ENCODE measurements at regions not wholly inside any gene's neighbourhood (a gene's known extent, or its start where the extent isn't known, plus 50 kb on each side); places are given as distances from the start of the nearest gene placed in this dataset.

- DNase-seq (ENCODE audit: low spot score), result no peak
Measured at GRCh38 chr6:43922426-43923375, 152.7 kb downstream of the VEGFA start.

GRCh38 chr6:43921548-43922425, 151.8 kb downstream of the VEGFA start:
- DNase-seq (ENCODE audit: low spot score), result no peak

GRCh38 chr6:43921039-43921438, 151.0 kb downstream of the VEGFA start:
- DNase-seq (ENCODE audit: low spot score), result no peak

GRCh38 chr6:43919774-43920173, 149.8 kb downstream of the VEGFA start:
- DNase-seq (ENCODE audit: low spot score), result no peak

GRCh38 chr6:43917878-43918382, 147.9 kb downstream of the VEGFA start:
- no peak for DNase-seq (ENCODE audit: low spot score)

GRCh38 chr6:43916924-43917877, 147.2 kb downstream of the VEGFA start:
- DNase-seq (ENCODE audit: low spot score), result peak; percentile 46

GRCh38 chr6:43915986-43916923, 146.2 kb downstream of the VEGFA start:
- DNase-seq (ENCODE audit: low spot score), result no peak

- DNase-seq (ENCODE audit: low spot score), result no peak
Measured at GRCh38 chr6:43915208-43915869, 145.3 kb downstream of the VEGFA start.

- no peak for DNase-seq (ENCODE audit: low spot score)
Measured at GRCh38 chr6:43914272-43915147, 144.5 kb downstream of the VEGFA start.

GRCh38 chr6:43913375-43914271, 143.6 kb downstream of the VEGFA start:
- no peak for DNase-seq (ENCODE audit: low spot score)

GRCh38 chr6:43912598-43913371, 142.8 kb downstream of the VEGFA start:
- no peak for DNase-seq (ENCODE audit: low spot score)

- no peak for DNase-seq (ENCODE audit: low spot score)
Measured at GRCh38 chr6:43912116-43912577, 142.1 kb downstream of the VEGFA start.

- DNase-seq (ENCODE audit: low spot score), result no peak
Measured at GRCh38 chr6:43911354-43912115, 141.5 kb downstream of the VEGFA start.

- no peak for DNase-seq (ENCODE audit: low spot score)
Measured at GRCh38 chr6:43910638-43911353, 140.8 kb downstream of the VEGFA start.

GRCh38 chr6:43910149-43910637, 140.2 kb downstream of the VEGFA start:
- DNase-seq (ENCODE audit: low spot score), result no peak

All from HT-29 (cell line).